22Rv1 (cell line): ENCODE measurements at regions not wholly inside any gene's neighbourhood (a gene's known extent, or its start where the extent isn't known, plus 50 kb on each side); places are given as distances from the start of the nearest gene placed in this dataset.

Source experiments
- CTCF ChIP-seq: fragments of 450-650 bp; IDR thresholded peaks from 2 replicates; pipeline ENCODE4 v1.5.1; 2017; ENCODE audit warnings: mild to moderate bottlenecking
- ZFX ChIP-seq: fragments of 450-650 bp; IDR thresholded peaks from 2 replicates; pipeline ENCODE4 v1.6.1; 2017; ENCODE audit warnings: antibody characterized with exemption, borderline replicate concordance

- no peak for TF ChIP-seq CTCF
- no peak for TF ChIP-seq ZFX
These were observed 286.1 kb upstream of the CNTN5 start for GRCh38 chr11:98734686-98735085.
